Trophoblast cell (in vitro differentiated cells and primary cell): ENCODE measurements at regions not wholly inside any gene's neighbourhood (a gene's known extent, or its start where the extent isn't known, plus 50 kb on each side); places are given as distances from the start of the nearest gene placed in this dataset.

Source experiments
- DNase-seq, 2 donors: peaks; one replicate each; pipeline ENCODE4 v3.0.0-alpha.2; 2016
- H2AFZ ChIP-seq: 2 replicates; pipeline ENCODE4 v1.6.1; 2013; ENCODE audit warnings: low read length, moderate library complexity, mild to moderate bottlenecking; ENCODE audit not compliant: insufficient read depth, poor library complexity
- H2AK5ac ChIP-seq: 2 replicates; pipeline ENCODE4 v1.6.1; 2013; ENCODE audit warnings: mild to moderate bottlenecking, low read length
- H2BK120ac ChIP-seq: 2 replicates; pipeline ENCODE4 v1.6.1; 2013; ENCODE audit warnings: low read length, mild to moderate bottlenecking, moderate library complexity; ENCODE audit not compliant: insufficient read depth, poor library complexity
- H2BK12ac ChIP-seq: 2 replicates; pipeline ENCODE4 v1.6.1; 2013; ENCODE audit warnings: mild to moderate bottlenecking, low read length, moderate library complexity
- H2BK5ac ChIP-seq: 2 replicates; pipeline ENCODE4 v1.6.1; 2013; ENCODE audit warnings: low read length, low read depth, moderate library complexity, mild to moderate bottlenecking; ENCODE audit not compliant: poor library complexity
- H3K14ac ChIP-seq: 2 replicates; pipeline ENCODE4 v1.6.1; 2013; ENCODE audit warnings: mild to moderate bottlenecking, low read length
- H3K18ac ChIP-seq: 2 replicates; pipeline ENCODE4 v1.6.1; 2013; ENCODE audit warnings: mild to moderate bottlenecking, low read length
- H3K23ac ChIP-seq: 2 replicates; pipeline ENCODE4 v1.6.1; 2013; ENCODE audit warnings: low read length
- H3K27ac ChIP-seq: 2 replicates; pipeline ENCODE4 v1.5.1; 2013; ENCODE audit warnings: low read depth, mild to moderate bottlenecking, inconsistent platforms, low read length, moderate library complexity
- H3K27me3 ChIP-seq: 2 replicates; pipeline ENCODE4 v1.6.1; 2013; ENCODE audit warnings: inconsistent platforms, mild to moderate bottlenecking, low read length, moderate library complexity; ENCODE audit not compliant: insufficient read depth
- H3K36me3 ChIP-seq, 2 experiments: 1 replicate in 1 of 2; 2 replicates in 1 of 2; pipeline ENCODE4 v1.6.1; 2013; ENCODE audit warnings: low read length in 2 of 2, mild to moderate bottlenecking in 2 of 2, moderate library complexity in 1 of 2; ENCODE audit not compliant: insufficient read depth in 2 of 2, control insufficient read depth in 1 of 2
- H3K4ac ChIP-seq: 2 replicates; pipeline ENCODE4 v1.6.1; 2013; ENCODE audit warnings: low read depth, mild to moderate bottlenecking, low read length, moderate library complexity
- H3K4me1 ChIP-seq, 2 experiments: 1 replicate in 1 of 2; 2 replicates in 1 of 2; pipeline ENCODE4 v1.6.1; 2013; ENCODE audit warnings: low read length in 2 of 2, mild to moderate bottlenecking in 2 of 2, moderate library complexity in 1 of 2; ENCODE audit not compliant: insufficient read depth in 2 of 2, control insufficient read depth in 1 of 2
- H3K4me2 ChIP-seq: 2 replicates; pipeline ENCODE4 v1.6.1; 2013; ENCODE audit warnings: inconsistent platforms, mild to moderate bottlenecking, low read length, moderate library complexity
- H3K4me3 ChIP-seq: 2 replicates; pipeline ENCODE4 v1.5.1; 2013; ENCODE audit warnings: mild to moderate bottlenecking, low read depth, low read length, inconsistent platforms
- H3K79me1 ChIP-seq: one replicate; pipeline ENCODE4 v1.6.1; 2013; ENCODE audit warnings: low read length
- H3K79me2 ChIP-seq: 2 replicates; pipeline ENCODE4 v1.6.1; 2013; ENCODE audit warnings: low read length, mild to moderate bottlenecking; ENCODE audit not compliant: control insufficient read depth, insufficient read depth, poor library complexity
- H3K9ac ChIP-seq: 2 replicates; pipeline ENCODE4 v1.6.1; 2013; ENCODE audit warnings: mild to moderate bottlenecking, low read length
- H3K9me3 ChIP-seq: 2 replicates; pipeline ENCODE4 v1.6.1; 2013; ENCODE audit warnings: low read depth, mild to moderate bottlenecking, control low read depth, inconsistent platforms, low read length; ENCODE audit not compliant: insufficient read depth
- H4K12ac ChIP-seq: 2 replicates; pipeline ENCODE4 v1.6.1; 2013; ENCODE audit warnings: low read depth, mild to moderate bottlenecking, low read length, moderate library complexity
- H4K8ac ChIP-seq: 2 replicates; pipeline ENCODE4 v1.6.1; 2013; ENCODE audit warnings: low read depth, mild to moderate bottlenecking, low read length, moderate library complexity
- H4K91ac ChIP-seq: one replicate; pipeline ENCODE4 v1.6.1; 2013; ENCODE audit warnings: low read depth, mild to moderate bottlenecking, low read length, moderate library complexity
- WGBS: extraction: QIAGEN DNeasy Blood & Tissue Kit; methylation state at CpG from one replicate; pipeline ENCODE4 v1.1.7; 2013; ENCODE audit warnings: missing lambda C conversion rate; ENCODE audit not compliant: insufficient read length, insufficient coverage; ENCODE audit errors: extremely low coverage; 5-methylcytosine and 5-hydroxymethylcytosine counted together

- Histone ChIP-seq H3K4ac (no peak overlapping the region), H3K14ac (no peak overlapping the region), H2BK5ac (no peak overlapping the region), H3K36me3 (no peaks in the 10 kb centered on the region), H3K9ac (no peak overlapping the region), H2AFZ (no peak overlapping the region), H3K9me3 (no peaks in the 10 kb centered on the region), H3K18ac (no peak overlapping the region), H2AK5ac (no peak overlapping the region), H3K4me2 (no peak overlapping the region), H3K4me3 (no peak overlapping the region), H3K4me1 (no peaks in the 10 kb centered on the region), H2BK12ac (no peak overlapping the region), H4K12ac (no peak overlapping the region), H3K79me2 (no peaks in the 10 kb centered on the region), H2BK120ac (no peak overlapping the region), H3K79me1 (no peaks in the 10 kb centered on the region), H3K23ac (no peak overlapping the region), H4K91ac (no peak overlapping the region), H4K8ac (no peak overlapping the region), H3K27ac (no peak overlapping the region), H3K27me3 (no peaks in the 10 kb centered on the region)
- DNase-seq: no peak
- WGBS: no CpG with 5 or more reads among the region's 4 CpGs
These were observed 703.4 kb downstream of the EPM2A start for GRCh38 chr6:145031962-145032361.

GRCh38 chr6:145032562-145033145 is 702.7 kb downstream of the EPM2A start:
- no peak overlapping the region for H2AK5ac ChIP-seq
- H3K23ac ChIP-seq: no peak overlapping the region
- H3K14ac ChIP-seq: no peak overlapping the region
- H3K18ac ChIP-seq: no peak overlapping the region
- WGBS: no CpG with 5 or more reads among the region's 2 CpGs
- no peak overlapping the region for H4K91ac ChIP-seq
- H3K4me2 ChIP-seq: no peak overlapping the region
- H3K9ac ChIP-seq: no peak overlapping the region
- no peak overlapping the region for H3K4me3 ChIP-seq
- no peak overlapping the region for H4K12ac ChIP-seq
- no peak overlapping the region for H2BK5ac ChIP-seq
- no peaks in the 10 kb centered on the region for H3K79me1 ChIP-seq
- no peak overlapping the region for H3K4ac ChIP-seq
- DNase-seq: no peak
- H3K36me3 ChIP-seq: no peaks in the 10 kb centered on the region
- no peaks in the 10 kb centered on the region for H3K4me1 ChIP-seq
- H2BK12ac ChIP-seq: no peak overlapping the region
- no peaks in the 10 kb centered on the region for H3K79me2 ChIP-seq
- H2BK120ac ChIP-seq: no peak overlapping the region
- H2AFZ ChIP-seq: no peak overlapping the region
- no peak overlapping the region for H3K27ac ChIP-seq
- H4K8ac ChIP-seq: no peak overlapping the region
- H3K9me3 ChIP-seq: no peaks in the 10 kb centered on the region
- no peaks in the 10 kb centered on the region for H3K27me3 ChIP-seq

DNA sequence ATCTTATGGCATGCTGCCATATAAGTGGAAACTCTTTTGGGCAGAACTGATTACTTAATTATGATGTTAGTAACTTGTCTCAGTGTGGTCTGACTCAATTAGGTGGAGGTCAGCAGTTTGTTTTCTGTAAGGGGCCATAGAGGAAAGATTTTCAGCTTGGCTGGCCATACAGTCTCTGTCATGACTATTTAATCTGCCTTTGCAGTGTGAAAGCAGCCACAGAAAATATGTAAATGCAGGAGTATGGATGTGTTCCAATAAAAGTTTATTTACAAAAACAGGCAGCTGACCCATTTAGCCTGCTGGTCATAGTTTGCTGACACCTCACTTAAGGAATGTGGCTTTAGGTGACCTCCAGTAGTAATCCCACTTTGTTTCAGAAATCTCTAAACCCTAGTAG is 700.7 kb downstream of the EPM2A start:
- no peaks in the 10 kb centered on the region for H3K36me3 ChIP-seq
- DNase-seq: no peak
- H3K4me1 ChIP-seq: no peaks in the 10 kb centered on the region

DNA sequence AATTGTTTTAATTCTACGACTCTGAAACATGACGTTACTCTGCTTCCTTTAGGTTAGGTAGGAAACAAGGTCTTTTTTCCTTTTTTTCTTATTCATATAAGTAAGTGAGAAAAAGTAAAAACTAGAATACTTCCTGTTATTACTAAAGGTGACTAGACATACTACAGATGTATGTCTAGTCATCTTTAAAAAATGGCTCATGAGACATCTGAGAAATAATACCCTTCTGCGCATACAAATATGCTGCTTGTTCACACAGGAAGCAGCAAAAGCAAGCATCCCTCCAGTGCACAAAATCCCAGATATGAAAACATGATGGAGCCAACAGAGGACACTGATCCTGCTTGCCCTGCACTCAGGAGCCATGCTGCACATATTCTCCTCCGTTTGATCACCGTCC is 699.1 kb downstream of the EPM2A start:
- Histone ChIP-seq H3K9ac (no peak overlapping the region), H2AFZ (no peak overlapping the region), H3K36me3 (no peaks in the 10 kb centered on the region), H2BK120ac (no peak overlapping the region), H3K18ac (no peak overlapping the region), H3K4me3 (no peak overlapping the region), H3K27me3 (no peaks in the 10 kb centered on the region), H2BK12ac (no peak overlapping the region), H3K23ac (no peak overlapping the region), H3K27ac (no peak overlapping the region), H3K4ac (no peak overlapping the region), H3K9me3 (no peaks in the 10 kb centered on the region), H4K91ac (no peak overlapping the region), H3K79me2 (no peaks in the 10 kb centered on the region), H3K79me1 (no peaks in the 10 kb centered on the region), H3K4me2 (no peak overlapping the region), H2BK5ac (no peak overlapping the region), H3K4me1 (no peaks in the 10 kb centered on the region), H2AK5ac (no peak overlapping the region), H4K12ac (no peak overlapping the region), H4K8ac (no peak overlapping the region), H3K14ac (no peak overlapping the region)
- DNase-seq: no peak
- WGBS: no CpG with 5 or more reads among the region's 5 CpGs

More for the DNA sequence above, 700.7 kb downstream of the EPM2A start:
- H3K79me1 ChIP-seq: no peaks in the 10 kb centered on the region
- H2BK120ac ChIP-seq: no peak overlapping the region
- no peak overlapping the region for H3K18ac ChIP-seq
- H2AFZ ChIP-seq: no peak overlapping the region
- no peak overlapping the region for H2AK5ac ChIP-seq
- no peaks in the 10 kb centered on the region for H3K79me2 ChIP-seq
- no peak overlapping the region for H2BK12ac ChIP-seq
- no peak overlapping the region for H3K27ac ChIP-seq
- no peak overlapping the region for H3K4me3 ChIP-seq
- no peaks in the 10 kb centered on the region for H3K27me3 ChIP-seq
- H3K4ac ChIP-seq: no peak overlapping the region
- H3K23ac ChIP-seq: no peak overlapping the region
- H4K8ac ChIP-seq: no peak overlapping the region
- no peak overlapping the region for H3K14ac ChIP-seq
- H4K12ac ChIP-seq: no peak overlapping the region
- no peak overlapping the region for H3K9ac ChIP-seq
- H2BK5ac ChIP-seq: no peak overlapping the region
- no peak overlapping the region for H3K4me2 ChIP-seq
- H3K9me3 ChIP-seq: no peaks in the 10 kb centered on the region
- H4K91ac ChIP-seq: no peak overlapping the region
